ENCODE measurements at regions not wholly inside any gene's neighbourhood (a gene's known extent, or its start where the extent isn't known, plus 50 kb on each side); places are given as distances from the start of the nearest gene placed in this dataset.

- no peak for DNase-seq
Observed at GRCh38 chr13:73616861-73617260, 517.3 kb downstream of the KLF12 start.

GRCh38 chr13:73610799-73611592 is 523.2 kb downstream of the KLF12 start:
- Histone ChIP-seq H3K4me3 (no peak overlapping the region), H3K36me3 (no peaks in the 10 kb centered on the region), H3K27ac (no peak overlapping the region), H3K9me3 (no peaks in the 10 kb centered on the region), H3K4me1 (no peaks in the 10 kb centered on the region), H3K27me3 (no peaks in the 10 kb centered on the region)
- intact Hi-C loops (cut with DNase I), result no loop called here
- DNase-seq (no peak), ATAC-seq (no peak)
- TF ChIP-seq CTCF (IDR thresholded peaks at IDR 0.05), result no peak

More at GRCh38 chr13:73616861-73617260, 517.3 kb downstream of the KLF12 start:
- Histone ChIP-seq H3K4me1 (no peaks in the 10 kb centered on the region), H3K9me3 (no peaks in the 10 kb centered on the region), H3K27ac (no peak overlapping the region), H3K27me3 (no peaks in the 10 kb centered on the region), H3K36me3 (no peaks in the 10 kb centered on the region), H3K4me3 (no peak overlapping the region)
- no peak for TF ChIP-seq CTCF (IDR thresholded peaks at IDR 0.05)
- intact Hi-C loops (cut with DNase I), result no loop called here
- no peak for ATAC-seq

- H3K9me3 ChIP-seq, result no peaks in the 10 kb centered on the region
- H3K4me3 ChIP-seq, result no peak overlapping the region
- peak; percentile 74 for ATAC-seq
- H3K4me1 ChIP-seq, result no peaks in the 10 kb centered on the region
- H3K36me3 ChIP-seq, result no peaks in the 10 kb centered on the region
- no peak for TF ChIP-seq CTCF (IDR thresholded peaks at IDR 0.05)
- intact Hi-C loops (cut with DNase I), result no loop called here
- no peaks in the 10 kb centered on the region for H3K27me3 ChIP-seq
- DNase-seq, result no peak
- H3K27ac ChIP-seq, result peak overlapping the region; percentile 49
Observed at GRCh38 chr13:73608711-73609485, 525.3 kb downstream of the KLF12 start.

GRCh38 chr13:73608157-73608516 is 526.1 kb downstream of the KLF12 start:
- Histone ChIP-seq H3K9me3 (no peaks in the 10 kb centered on the region), H3K4me3 (no peak overlapping the region), H3K4me1 (no peaks in the 10 kb centered on the region), H3K27me3 (no peaks in the 10 kb centered on the region), H3K27ac (peak overlapping the region; percentile 49), H3K36me3 (no peaks in the 10 kb centered on the region)
- intact Hi-C loops (cut with DNase I), result no loop called here
- ATAC-seq, result no peak
- no peak for DNase-seq
- no peak for TF ChIP-seq CTCF (IDR thresholded peaks at IDR 0.05)

- Histone ChIP-seq H3K4me1 (no peaks in the 10 kb centered on the region), H3K36me3 (no peaks in the 10 kb centered on the region), H3K4me3 (no peak overlapping the region), H3K27ac (no peak overlapping the region), H3K9me3 (no peaks in the 10 kb centered on the region), H3K27me3 (no peaks in the 10 kb centered on the region)
- ATAC-seq, result peak; percentile 18
- no peak for DNase-seq
- no peak for TF ChIP-seq CTCF (IDR thresholded peaks at IDR 0.05)
- intact Hi-C loops (cut with DNase I), result no loop called here
Observed at GRCh38 chr13:73607489-73608156, 526.6 kb downstream of the KLF12 start.

All from upper lobe of right lung (tissue), 1 donor.